GM19023 (cell line): ENCODE measurements at regions not wholly inside any gene's neighbourhood (a gene's known extent, or its start where the extent isn't known, plus 50 kb on each side); places are given as distances from the start of the nearest gene placed in this dataset.
"Not testable (repeated sequence)": the region's sequence is repeated elsewhere in the genome, so short reads cannot be mapped to it uniquely, and the experiment has no call there.

Source experiments
- ATAC-seq: cut with Tn5 transposase; IDR thresholded peaks from one replicate; pipeline ENCODE4 v1.9.1; 2021; ENCODE audit warnings: mild to moderate bottlenecking, moderate library complexity; ENCODE audit not compliant: unreplicated experiment

GRCh38 chr5:39933061-39933460, 508.3 kb upstream of the DAB2 start:
- ATAC-seq = no peak

DNA sequence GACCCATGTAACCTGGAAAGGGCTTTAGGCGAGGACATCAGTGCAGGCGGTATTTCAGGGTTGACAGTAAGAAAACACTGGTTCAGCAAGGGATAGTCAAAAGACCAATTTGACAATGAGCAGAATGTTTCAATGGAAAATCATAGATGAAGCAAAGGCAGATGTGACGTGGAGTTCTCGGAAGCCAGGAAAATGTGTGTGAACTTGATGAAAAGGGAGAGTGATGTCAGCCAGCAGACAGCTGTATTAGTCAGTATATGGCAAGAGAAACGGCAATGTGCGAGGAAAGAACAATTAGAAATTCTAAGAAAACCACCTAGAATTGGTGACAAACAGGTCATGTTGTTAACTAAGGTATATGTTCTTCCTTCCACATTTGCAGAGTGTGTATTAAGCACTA, 503.9 kb upstream of the DAB2 start:
- ATAC-seq = no peak

GRCh38 chr5:39919876-39920275, 495.1 kb upstream of the DAB2 start:
- no peak for ATAC-seq

DNA sequence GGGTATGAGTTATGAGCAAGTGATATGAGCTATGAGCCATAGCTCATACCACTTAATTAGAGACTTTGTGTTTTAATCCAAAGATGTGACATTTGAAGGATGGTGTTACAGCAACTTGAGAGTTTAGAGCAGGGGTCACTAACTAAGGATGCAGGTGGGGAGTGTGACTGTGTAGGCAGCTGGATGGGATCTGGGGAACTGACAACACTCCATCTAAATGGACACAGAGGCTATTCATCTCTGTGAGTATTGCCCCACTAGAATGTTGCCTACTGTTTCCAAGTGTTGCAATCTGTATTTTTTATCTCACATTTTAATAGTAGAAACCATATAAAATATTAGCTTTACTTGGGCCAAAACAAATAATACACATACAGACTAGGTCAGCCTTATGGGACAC, 488.1 kb upstream of the DAB2 start:
- no peak for ATAC-seq

DNA sequence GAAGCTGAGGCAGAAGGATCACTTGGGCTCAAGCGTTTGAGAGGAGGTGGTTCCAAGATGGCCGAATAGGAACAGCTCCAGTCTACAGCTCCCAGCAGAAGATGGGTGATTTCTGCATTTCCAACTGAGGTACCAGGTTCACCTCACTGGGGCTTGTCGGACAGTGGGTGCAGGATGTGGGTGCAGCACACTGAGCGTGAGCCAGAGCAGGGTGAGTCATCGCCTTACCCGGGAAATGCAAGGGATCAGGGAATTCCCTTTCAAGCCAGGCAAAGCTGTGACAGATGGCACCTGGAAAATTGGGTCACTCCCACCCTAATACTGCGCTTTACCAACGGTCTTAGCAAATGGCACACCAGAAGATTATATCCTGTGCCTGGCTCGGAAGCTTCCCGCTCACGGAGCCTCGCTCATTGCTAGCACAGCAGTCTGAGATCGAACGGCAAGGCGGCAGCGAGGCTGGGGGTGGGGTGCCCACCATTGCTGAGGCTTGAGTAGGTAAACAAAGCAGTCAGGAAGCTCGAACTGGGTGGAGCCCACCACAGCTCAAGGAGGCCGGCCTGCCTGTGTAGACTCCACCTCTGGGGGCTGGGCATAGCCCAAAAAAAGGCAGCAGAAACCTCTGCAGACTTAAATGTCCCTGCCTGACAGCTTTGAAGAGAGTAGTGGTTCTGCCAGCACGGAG, 482.6 kb upstream of the DAB2 start:
- ATAC-seq = not testable (repeated sequence)

DNA sequence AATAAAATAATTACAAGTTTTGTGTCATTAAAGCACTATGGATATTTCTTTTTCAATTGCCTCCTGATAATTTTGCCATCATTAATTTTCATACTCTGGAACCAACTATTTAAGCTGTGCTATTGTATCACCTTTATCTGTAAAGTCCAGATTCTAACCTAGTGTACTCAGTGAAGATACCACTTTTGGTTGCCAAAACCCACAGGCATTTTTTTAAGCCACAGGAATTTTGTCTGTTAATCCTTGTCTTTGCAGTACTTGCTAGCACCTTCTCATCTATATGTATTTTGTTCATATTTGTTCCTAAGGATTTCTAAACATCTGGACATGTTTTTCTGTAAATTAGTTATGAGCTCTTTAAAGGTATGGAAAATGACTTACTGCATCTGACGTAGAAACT, 481.4 kb upstream of the DAB2 start:
- ATAC-seq = no peak

- no peak for ATAC-seq
Observed at GRCh38 chr5:39905356-39905755, 480.6 kb upstream of the DAB2 start.

DNA sequence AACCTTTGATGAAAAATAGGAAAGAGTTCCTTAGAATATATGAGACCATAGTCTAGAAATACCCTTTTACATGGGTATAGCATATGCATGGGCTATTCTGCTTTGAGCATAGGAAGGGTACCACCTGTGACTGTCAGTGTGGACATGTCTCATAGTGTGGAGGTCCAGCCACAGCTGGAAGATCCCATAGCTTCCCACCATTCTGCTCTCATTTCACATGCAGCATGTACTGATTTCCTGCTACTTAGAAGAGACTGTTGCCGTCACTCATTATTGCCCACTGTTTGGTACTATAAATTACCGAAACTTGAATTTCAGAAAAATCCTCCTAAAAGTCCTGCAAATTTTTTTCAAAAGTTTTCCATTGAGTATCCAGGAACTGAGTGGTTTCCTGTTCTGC, 477.8 kb upstream of the DAB2 start:
- ATAC-seq = no peak

- ATAC-seq = no peak
Observed at GRCh38 chr5:39898731-39899130, 474.0 kb upstream of the DAB2 start.

DNA sequence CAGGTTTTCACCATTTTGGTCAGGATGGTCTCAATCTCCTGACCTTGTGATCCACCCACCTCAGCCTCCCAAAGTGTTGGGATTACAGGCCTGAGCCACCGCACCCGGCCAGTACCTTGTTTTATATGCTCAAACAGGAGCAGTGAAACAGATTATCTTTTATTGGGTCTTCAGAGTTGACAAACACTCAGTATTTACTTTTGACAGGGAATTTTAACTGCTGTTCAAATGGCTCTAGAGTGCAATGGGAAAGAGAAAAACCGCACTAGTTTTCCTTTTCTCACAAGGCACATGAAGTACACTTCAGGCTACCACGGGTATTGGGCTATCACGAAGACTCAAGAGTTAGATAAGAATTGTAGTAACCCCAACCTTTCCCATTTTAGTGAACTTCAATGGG, 471.9 kb upstream of the DAB2 start:
- no peak for ATAC-seq

DNA sequence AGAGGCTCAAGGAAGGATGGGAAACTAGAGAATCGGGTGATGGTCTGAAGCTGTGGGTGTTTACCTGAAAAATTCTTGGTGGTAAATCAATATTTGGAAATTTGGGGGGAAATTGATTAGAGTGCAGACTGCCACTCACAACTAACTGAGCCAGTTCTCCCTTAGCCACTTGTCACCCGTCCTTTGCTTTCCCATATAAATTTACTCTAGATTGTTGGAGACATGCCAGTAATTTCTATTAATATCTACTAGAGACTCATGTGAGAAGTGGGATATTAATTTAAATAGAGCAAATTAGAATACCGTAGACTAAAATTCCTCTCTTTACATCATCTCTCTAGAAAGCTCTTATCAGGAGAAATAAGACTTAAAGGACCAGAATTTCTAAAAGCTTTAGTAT, 471.3 kb upstream of the DAB2 start:
- no peak for ATAC-seq

GRCh38 chr5:39892708-39893107, 467.9 kb upstream of the DAB2 start:
- ATAC-seq = no peak

GRCh38 chr5:39891376-39891775, 466.6 kb upstream of the DAB2 start:
- ATAC-seq = no peak

- no peak for ATAC-seq
Observed at GRCh38 chr5:39880985-39881384, 456.2 kb upstream of the DAB2 start.

- ATAC-seq = no peak
Observed at GRCh38 chr5:39877479-39877878, 452.7 kb upstream of the DAB2 start.

GRCh38 chr5:39876146-39876545, 451.4 kb upstream of the DAB2 start:
- ATAC-seq = no peak

- ATAC-seq = no peak
Observed at GRCh38 chr5:39870137-39870536, 445.4 kb upstream of the DAB2 start.

DNA sequence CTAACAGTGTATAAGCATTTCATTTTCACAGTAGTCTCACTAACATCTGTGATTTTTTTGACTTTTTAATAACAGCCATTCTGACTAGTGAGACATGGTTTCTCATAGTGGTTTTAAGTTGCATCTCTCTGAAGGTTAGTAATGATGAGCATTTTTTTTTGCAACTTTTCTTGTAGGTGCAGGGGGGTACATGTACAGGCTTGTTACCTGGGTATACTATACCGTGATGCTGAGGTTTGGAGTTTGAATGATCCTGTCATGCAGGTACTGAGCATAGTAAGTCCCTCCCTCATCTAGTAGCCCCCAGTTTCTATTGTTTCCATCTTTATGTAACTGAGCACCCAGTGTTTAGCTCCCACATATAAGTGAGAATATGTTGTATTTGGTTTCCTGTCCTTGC, 444.6 kb upstream of the DAB2 start:
- no peak for ATAC-seq

DNA sequence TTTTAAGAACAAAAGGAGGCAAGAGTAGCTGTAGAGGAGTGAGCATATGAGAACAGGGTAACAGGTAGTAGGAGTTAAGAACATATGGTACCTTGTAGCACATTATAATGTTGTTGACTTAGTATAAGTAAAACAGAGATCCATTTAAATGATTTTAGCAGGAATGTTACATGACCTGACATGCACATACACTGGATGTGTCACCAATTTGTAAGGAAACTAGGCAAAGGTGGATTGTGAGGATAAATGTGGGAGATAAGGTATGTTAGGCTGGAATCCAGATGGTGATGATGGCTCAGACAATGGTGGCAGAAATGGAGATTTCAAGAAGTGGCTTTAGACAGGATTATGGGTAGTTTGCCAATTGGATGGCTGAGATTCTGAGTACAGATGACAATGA, 443.1 kb upstream of the DAB2 start:
- no peak for ATAC-seq

DNA sequence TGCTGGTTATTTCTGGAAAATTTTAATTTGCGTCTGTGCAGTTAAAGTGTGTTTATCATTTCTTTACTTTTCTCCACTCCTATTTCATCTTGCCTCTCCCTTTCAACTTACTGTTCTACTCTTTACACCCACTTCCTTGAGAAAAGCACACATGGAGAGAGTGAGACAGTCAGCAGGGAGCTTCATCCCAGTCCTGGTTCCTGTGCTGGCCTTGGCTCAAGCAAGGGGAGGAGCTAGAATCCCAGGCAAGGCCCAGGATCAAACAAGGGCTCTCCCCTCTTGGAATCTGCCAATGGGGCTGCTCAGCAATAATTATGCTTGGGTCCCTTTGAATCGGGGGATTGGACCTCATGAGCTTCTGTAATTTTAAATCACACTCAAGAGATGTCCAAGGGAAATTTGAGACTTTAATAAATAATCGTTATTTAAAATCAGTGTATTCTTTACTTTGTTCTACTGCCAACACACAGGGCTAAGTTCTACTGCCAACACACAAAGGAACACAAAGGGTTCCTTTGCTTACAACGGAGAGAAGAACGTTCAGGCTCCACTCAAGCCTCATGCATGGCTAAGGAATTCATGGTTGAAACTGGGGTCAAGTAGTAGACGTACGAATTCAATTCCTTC, 439.3 kb upstream of the DAB2 start:
- ATAC-seq = no peak

DNA sequence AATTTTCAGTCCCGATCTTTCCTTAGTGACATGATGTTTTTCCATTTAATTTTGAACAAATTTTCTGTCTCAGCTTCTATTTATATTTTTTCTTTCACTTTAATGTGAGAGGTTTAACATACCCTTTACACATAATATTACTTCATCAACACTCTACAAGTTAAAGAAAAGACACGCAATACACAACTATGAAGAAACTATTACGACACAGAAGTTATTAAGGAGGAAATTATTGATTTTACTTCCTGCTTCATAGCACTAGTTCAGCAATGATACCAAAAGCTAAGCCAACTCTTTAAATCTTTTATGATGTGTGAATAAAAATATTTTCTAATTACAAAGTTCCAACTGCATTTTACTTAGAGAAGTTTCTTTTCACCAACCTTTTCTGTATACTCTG, 432.3 kb upstream of the DAB2 start:
- ATAC-seq = no peak

DNA sequence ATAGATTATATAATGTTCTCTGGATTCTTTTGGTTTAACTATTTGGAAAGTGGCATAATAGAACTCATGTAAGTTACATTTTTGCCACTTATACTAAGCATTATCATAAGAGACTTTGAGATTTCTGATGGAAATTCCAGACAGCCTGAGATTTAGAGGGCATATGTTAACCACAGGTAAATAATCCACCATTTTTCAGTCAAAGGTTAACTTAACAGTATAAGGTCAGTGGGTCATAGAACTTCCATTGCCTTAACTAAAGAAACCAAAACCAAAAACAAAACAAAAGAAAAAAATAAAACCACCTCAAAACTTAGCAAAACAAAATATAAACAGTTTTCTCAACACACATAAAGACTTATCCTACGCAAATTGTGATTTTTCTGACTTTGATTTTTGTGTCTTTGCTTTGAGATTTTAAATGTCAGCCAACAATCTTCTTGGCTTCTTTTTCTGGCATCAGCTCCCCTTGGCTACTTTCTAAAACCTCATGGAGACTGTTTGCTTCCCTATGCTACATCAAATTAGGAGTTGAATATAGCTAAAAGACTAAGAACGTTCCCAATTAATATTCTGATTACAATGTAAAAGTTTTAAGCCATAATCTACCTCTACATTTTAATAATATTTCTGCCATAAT, 430.1 kb upstream of the DAB2 start:
- ATAC-seq = no peak

DNA sequence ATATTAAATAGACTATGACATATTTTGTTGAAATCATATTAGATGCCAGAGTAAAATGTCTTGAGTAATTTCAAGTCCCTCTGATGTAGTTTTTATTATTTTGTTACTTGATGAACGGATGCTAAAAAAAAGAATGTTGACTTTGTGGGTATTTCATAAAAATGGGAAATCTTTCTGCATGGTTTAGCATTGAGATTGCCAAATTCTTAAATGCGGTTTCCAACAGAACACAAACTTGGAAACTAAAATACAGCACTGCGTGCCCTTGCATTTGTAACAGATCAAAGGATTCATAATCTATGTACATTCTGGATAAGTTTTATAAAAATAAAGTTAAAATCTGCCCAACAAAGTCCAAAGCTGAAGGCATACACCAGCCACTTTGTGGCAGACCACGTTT, 425.5 kb upstream of the DAB2 start:
- no peak for ATAC-seq
